Myocyte (in vitro differentiated cells): ENCODE measurements at regions not wholly inside any gene's neighbourhood (a gene's known extent, or its start where the extent isn't known, plus 50 kb on each side); places are given as distances from the start of the nearest gene placed in this dataset.
A peak's percentile ranks its signal among the peaks of the same experiment; 100 is the strongest.
"Not testable (repeated sequence)": the region's sequence is repeated elsewhere in the genome, so short reads cannot be mapped to it uniquely, and the experiment has no call there.

Source experiments
- DNase-seq: peaks from one replicate; pipeline ENCODE4 v3.0.0-alpha.2; 2012; ENCODE audit warnings: low read depth

DNA sequence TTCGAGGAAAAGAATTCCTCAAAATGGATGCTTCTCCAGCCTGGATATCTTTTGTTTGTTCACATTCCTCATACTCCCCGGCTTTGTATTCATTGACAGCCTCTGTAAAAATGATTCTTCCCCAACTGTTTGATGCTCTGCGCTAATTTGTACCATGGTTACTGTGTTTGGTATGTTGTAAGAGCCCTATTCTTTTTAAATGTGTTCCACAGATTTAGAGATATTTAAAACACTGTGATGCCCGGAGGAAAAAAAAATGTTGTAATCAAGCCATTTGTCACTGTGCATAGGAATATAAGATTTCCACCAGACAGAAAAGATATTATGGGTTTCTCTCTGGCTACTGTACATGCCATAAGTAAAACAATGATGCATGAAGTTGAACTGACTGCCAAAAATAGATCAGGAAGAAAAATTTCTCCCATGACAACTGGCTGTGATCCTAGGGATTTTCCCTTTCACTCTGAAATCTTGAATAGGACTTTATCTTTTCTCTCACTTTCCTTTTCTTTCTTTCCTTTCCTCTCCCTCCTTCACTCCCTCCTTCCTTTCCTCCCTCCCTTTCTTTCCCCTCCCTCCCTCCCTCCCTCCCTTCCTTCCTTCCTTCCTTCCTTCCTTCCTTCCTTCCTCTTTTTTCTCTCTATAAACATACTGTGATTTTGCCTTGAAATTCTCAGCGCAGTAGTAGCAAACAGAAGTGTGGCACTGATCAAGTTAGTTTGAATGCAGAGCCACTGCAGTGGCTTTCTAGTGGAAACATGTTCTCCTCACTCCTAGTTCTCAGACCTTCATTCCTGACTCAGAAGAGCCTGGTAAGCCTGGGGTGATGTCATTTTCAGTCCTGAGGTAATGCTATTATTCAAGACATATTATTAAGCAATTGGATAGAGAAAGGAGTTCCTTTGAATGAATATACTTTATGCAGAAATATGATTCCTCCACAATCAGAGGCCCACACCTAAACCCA, 254.9 kb upstream of the TBL1XR1 start:
- DNase-seq: peak; percentile 76

DNA sequence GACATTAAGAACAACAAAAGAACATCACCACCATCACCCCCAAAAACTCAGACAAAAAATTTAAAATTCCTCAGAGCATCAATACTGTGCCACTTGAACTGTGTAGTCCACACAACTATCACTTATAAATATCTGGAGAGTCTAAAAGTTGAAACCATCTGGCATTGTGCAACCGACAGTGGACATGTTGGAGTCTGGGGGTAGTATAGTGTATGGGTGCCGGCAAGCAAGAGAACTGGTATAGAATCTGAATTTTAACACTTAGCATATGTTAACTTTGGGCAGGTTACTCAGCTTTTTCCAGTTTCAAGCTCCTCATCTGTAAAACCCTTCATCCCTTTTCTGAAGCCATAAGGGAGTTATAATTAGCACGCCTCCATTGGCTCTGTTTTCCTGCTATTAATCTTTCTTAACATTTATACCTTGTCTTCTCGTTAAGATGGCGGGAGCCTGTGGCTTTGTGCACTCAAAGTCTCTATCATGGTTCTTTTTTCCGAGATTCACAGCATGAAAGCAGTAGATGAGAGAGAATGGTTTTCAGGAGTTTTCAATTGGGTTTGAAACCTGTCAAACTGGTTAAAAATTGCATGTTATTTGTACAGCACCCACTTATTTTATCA, 255.7 kb upstream of the TBL1XR1 start:
- no peak for DNase-seq

DNA sequence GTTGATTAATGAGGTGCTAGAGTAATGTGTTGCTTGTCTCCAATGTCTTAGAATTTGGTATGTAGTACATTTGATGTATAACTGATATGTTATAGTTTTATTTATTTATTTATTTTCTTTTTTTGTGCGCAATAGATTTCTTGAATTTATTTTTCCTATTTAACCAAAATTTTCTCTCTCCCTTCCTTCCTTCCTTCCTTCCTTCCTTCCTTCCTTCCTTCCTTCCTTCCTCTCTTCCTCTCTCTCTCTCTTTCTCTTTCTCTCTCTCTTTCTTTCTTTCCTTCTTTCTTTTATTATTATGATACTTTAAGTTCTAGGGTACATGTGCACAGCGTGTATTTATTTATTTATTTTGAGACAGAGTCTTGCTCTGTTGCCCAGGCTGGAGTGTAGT, 256.2 kb upstream of the TBL1XR1 start:
- no peak for DNase-seq

DNA sequence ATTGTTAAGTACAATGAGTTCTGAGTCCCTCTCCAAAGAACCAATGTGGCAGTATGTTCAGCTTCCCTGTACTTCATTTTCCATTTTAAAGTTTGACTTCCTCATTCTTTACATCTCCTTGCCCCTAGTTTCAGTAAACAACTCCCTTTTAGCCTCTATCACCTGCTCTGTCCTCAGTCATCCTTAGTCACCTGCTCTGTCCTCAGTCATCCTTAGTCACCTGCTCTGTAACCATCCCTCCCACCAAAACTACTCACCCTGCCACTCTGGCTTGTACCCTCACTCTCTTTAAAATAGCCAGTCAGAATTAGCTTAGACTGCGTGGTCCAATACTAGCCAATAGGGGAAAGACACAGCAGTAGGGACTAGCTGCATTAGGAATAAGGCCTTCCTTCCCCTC, 259.9 kb upstream of the TBL1XR1 start:
- not testable (repeated sequence) for DNase-seq

DNA sequence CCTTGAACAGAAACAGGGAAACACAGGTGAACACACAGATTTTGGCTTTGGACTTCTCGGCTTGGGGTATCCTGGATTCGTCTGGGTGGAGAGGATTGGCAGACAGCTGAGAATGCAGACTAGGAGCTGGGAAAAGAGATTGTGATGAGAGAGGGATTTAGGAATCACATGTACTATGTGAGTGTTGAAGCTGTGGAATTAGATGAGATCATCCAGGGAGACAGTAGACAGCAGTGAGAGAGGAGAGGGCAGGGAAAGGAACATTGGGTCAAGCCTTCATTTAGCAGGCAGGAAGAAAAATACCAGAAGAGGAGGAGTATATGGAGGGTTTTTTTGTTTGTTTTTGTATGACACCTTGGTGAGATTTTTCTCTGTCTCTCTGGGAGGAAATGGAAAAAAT, 262.1 kb upstream of the TBL1XR1 start:
- peak; percentile 87 for DNase-seq

DNA sequence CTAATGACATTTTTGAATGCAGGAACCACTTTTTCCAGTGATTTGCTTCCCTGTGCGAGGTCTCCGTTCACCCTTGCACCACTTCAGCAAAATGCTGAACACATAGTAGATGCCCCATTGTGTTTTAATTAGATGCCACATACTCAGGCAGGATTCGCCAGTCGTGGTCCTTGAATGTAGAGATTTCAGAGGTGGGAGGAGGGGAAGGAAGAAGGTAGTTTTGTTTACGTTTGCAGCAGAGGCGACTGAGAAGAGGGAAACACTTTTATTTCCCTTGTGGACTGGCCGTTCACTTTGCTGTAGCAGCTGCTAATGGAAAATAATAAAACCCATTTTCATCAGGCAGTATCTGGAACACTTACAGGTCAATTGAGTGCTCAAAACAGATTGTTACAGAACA, 262.8 kb upstream of the TBL1XR1 start:
- DNase-seq: no peak

DNA sequence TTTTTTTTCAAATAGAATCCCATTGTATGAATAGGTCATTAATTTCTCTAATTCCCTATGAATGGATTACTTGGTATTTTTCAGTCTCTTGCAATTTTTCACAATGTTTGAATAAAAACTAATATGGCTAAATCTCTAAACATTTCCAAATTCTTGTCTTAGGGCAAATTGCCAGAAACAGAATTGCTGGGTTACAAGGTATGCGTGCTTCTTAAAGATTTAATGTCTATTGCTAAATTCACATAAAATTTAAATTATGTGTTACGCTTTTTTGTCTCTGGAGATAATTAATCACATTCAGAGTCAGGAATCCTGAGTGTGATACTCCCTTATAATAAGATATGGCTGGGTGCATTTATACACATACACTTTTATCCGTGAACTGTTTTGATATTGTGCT, 264.5 kb upstream of the TBL1XR1 start:
- no peak for DNase-seq

DNA sequence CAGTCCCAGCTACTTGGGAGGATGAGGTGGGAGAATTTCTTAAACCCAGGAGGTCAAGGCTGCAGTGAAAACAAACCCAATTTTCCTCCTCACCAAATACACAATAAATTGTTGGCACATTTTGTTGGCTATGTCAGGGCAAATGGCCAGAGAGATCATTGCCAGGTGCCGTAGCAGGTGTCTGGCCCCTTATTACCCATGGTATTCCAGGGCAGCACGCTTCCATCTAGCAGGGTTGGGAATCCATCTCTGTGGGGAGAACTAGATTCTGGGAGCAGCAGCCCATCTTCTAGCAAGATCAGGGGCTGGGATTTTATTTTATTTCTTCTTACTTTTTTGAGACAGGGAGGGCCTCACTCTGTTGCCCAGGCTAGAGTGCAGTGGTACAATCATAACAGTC, 266.1 kb upstream of the TBL1XR1 start:
- DNase-seq: not testable (repeated sequence)

DNA sequence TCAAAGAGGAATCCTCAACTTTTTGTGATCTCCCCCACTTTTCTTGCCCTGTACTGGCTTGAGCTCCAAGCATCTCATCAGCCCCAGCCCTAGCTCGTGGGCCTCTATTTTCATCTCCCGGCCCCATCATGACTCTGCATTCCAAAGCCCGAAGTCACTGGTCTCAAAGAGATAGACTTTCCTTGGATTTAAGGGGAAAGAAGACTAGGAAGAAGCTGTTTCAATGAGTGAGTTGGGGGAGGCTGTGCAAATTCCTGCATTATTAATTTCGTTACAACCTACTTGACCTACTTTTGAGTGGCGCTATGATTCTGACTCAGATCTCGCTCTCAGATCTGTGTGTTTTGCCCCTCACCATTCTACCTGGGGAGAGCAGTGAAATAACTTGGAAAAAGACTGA, 266.6 kb upstream of the TBL1XR1 start:
- DNase-seq: peak; percentile 61

DNA sequence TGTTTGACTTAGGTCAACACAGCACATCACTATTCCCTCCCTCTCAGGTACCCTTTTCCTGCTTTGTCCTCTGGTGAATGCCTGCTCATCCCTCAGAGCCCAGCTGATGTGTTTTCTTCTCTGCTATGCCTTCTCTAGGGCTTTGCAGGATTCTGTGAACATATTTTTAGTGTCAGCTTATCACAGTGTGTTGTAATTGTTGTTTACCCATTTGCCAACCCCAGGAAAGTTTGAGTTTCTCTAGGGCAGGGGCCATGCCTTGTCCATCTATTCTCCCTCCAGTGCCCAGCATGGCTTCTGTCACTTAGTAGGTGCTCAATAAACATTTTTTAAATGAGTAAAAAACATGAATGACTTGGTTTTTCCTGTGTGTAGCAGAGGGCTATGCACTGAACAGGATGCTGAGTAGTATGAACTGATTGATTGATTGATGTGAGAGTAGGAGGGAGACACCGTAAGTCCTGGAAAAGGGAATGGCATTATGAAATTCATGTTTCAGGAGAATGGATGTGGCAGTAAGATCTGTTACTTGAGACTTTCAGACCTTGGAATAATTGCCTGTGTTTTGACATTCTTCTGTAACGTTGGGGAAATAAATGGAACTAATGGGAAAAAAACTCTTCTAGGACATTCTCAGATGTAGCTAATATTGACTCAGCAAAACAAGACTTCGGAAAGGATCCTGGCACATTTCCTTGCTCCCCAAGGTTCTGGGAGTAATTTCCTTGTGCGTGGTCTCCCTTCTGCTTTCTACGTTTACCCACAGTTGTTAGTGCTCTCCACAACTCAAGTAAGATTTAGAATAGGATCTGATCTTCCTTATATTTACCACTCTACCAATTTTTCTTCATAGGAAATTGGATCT, 267.3 kb upstream of the TBL1XR1 start:
- DNase-seq: no peak

DNA sequence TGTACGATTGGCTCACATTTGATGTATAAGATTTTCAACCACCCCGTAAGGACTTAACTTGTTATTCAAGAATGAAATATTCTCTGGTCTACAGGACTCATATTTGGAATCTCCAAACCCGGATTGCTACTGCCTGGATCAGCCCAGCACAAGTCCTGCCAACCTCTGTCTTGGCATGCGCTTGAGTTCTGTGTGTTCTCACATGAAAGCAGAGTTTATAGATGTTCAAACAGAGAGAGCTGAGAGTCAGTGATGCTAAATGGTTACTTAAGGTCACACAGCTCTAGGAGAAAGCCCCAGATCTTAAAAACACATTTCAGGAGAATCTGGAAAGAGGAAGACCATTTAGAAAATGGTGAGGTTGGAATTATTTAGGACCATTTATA, 268.0 kb upstream of the TBL1XR1 start:
- no peak for DNase-seq

DNA sequence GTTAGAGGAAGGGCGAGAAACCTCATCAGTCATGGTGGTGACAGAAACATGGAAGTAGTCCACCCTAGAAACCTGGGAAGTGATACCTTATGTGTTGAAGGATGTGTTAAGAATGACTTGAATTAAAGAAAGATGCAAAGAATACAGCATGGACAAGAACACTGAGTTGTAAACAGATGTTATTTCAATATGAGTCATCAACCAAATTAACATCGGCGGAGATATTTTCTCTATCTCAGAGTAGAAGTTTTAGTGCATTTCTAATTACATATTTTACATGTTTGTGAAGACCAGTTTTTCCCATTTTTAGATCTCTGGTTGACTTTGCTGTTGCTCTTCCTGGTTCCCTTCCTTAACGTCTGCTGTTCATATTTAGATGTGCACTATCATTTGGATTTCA, 268.8 kb upstream of the TBL1XR1 start:
- DNase-seq: no peak

DNA sequence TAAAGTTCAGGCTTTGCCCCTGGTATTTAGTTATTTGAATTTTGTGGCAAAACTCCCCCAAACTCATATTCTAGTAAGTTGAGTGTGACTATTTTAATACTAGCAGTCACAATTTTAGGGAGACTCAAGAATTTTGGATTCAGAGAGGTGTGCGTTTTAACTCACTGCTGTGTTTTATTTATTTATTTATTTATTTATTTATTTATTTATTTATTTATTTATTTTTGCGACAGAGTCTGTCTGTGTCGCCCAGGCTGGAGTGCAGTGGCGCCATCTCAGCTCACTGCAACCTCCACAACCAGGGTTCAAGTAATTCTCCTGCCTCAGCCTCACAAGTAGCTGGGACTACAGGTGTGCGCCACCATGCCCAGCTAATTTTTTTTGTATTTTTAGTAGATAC, 269.3 kb upstream of the TBL1XR1 start:
- DNase-seq: not testable (repeated sequence)

DNA sequence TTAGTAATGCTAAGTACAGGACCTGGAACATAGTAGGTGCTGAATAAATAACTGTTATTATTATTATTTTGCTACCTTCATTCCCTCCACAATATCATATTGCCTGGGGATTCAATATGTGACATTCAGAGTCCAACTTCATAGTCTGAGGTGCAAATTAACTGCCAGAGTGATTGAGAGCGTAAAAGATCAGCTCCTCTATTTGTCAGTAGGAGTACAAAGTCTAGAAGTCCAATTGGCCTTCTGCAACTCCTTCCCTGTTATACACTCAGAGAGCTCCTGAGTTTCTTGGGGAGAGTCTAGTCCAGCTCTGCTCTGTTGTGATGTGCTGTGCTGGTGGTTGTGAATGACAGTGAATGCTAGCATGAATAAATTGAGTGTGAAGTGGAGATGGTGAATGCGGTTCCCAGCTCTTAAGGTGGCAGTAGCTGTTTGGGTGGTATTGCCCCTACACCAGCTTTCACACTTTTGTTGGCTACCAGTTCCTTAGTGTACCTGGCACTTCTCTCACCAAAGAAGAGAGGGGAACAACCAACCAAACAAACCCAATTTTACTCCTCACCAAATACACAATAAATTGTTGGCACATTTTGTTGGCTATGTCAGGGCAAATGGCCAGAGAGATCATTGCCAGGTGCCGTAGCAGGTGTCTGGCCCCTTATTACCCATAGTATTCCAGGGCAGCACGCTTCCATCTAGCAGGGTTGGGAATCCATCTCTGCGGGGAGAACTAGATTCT, 270.1 kb upstream of the TBL1XR1 start:
- no peak for DNase-seq

DNA sequence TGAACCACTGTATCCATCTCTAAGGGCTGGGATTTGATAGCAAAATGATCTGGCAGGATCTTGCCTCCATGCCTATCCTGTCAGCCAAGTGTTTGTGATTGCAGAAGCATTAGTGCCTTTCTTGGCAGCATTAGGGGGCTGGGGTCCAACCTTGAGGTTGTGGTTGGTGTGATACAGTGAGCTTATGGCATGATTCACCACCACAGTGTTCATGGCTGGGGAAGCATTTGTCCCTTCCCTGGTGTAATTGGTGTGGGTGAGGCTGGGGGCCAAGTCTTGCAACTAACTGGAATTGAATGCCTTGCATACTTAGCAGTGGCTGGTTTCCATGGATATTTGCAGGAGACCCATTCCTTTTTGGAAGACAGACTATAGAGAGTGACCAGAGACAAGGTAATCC, 271.0 kb upstream of the TBL1XR1 start:
- peak; percentile 95 for DNase-seq

DNA sequence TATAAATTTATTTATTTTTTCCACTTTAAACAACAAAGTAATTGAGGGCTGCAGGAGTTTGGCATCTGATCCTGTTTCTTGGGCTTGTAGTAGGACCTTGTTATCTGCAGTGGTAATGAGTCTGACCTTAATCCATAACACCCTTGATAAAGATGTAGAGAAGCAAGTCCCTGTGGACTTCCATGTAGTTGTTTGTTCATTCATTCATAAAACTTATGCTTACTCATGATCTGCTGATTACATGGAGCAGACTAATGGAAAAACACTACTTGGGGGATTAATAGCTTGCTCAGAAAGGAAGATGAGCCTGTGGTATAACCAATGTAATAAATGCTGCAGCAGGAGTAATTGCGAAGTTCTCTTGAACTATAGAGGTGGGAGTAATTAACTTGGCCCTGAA, 271.5 kb upstream of the TBL1XR1 start:
- DNase-seq: peak; percentile 34

DNA sequence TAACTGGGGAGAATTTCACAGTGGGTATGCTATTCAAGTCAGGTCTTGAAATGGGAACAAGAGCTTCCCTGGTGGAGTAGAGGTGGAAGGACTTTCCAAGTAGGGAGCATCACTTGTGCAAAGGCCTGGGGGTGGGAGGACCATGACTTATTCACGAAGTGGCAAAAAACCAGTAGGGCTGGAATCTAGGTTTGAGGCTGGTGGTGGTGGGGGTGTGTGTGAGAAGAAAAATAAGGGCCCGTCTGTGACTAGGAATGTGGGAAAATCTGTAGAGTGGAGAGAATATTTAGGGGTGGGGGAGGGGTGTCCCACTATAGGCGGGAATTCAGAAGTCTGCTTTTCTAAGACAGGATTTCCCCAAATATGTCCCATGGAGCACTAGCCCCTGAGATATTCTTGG, 271.9 kb upstream of the TBL1XR1 start:
- DNase-seq: no peak

DNA sequence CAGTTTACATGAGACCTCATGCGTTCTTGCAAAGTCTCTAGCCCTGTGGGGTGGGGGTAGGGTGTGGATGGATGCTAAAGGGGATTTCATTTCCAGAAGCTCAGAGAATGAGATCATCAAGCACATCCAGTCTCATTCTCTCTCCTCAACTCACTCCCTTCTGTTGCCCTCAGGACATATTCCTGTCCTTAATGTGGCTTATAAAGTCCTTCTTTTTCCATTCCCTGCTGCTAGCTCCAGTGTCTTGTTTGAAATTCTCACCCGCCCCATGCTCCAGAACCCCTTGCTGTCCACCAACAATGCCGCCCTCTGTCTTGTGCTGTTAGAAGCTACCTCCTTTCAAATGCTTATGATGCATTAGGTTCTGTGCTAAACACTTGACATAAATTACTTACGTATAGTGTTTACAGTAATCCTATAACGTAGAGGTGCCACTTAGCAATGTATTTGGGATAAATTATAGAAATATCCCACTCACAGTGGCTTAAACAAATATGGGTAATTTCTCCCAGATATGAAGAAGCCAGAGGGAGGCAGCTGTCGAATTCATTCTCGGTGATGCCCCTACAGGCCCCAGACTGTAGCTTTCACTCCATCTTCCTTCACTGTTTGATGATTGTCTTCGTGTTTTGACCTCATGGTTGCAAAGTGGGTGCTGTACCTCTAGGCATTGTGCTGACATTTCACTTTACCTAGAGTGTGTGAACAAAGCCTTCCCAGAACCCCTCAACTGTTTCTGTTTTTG, 273.1 kb upstream of the TBL1XR1 start:
- DNase-seq: peak; percentile 54

DNA sequence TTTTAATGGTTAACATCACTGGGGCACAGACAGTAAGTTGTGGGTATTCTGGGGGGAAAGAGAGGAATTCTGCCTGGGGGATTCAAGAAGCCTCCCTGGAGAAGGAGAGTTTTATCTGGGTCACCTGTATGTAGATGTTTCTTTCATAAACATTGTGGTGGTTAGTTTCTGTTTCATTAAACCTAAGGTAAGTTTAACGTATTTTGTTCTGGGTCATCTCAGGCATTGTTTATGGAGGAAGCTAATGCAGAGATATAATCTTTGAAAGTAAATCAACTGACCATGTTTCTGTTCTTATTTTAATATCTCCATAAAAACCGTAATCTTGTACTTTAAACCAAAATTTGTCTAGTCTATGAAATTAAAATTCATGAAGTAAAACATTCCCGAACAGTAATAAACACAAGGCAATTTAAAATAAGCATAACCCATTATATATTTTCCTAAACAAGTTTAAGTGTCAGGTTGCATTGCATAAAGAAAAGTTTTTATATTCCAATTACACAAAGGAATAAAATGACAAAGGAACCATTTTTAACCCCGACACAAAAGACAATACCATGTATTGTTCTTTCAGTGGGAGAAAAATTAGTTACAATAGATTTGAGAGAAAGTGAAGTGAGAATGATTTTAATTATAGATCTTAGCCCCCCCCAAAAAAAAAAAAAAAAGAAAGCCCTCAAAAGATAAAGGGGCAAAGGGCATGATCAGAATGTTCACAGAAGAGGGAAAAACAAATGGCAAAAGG, 274.6 kb upstream of the TBL1XR1 start:
- DNase-seq: no peak

DNA sequence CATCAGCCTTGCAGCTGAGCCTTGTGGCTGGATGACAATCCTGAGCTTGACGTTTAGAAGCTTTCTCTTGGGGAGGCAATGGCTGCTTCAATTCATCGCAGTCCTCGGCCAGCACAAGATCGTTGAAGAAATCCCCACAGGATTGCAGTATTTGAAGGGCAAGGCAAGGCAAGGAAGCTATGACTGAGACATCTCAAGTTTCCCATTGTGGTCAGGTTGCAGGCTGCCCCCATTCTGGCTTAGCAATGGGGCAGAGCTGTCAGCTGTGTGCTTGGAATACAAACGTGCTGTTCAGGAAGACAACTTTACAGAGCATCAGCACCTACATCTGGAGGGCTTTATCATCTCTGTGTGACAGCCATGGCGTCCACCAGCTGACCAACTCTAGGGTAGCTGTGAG, 275.9 kb upstream of the TBL1XR1 start:
- peak; percentile 98 for DNase-seq
